Ishikawa (cell line): ENCODE measurements at regions not wholly inside any gene's neighbourhood (a gene's known extent, or its start where the extent isn't known, plus 50 kb on each side); places are given as distances from the start of the nearest gene placed in this dataset.

ENCODE experiments used
- CEBPB ChIP-seq: IDR thresholded peaks from 2 replicates; pipeline ENCODE4 v1.6.1; 2012
- CREB1 ChIP-seq: IDR thresholded peaks from 2 replicates; pipeline ENCODE4 v1.6.1; 2012; ENCODE audit warnings: low read depth
- EGR1 ChIP-seq: IDR thresholded peaks from 2 replicates; pipeline ENCODE4 v1.6.1; 2012
- EP300 ChIP-seq: IDR thresholded peaks from 2 replicates; pipeline ENCODE4 v1.6.1; 2012; ENCODE audit warnings: borderline replicate concordance
- FOXM1 ChIP-seq: IDR thresholded peaks from 2 replicates; pipeline ENCODE4 v1.6.1; 2012; ENCODE audit warnings: low read depth, borderline replicate concordance
- NFIC ChIP-seq: IDR thresholded peaks from 2 replicates; pipeline ENCODE4 v1.6.1; 2012
- RAD21 ChIP-seq: IDR thresholded peaks from 2 replicates; pipeline ENCODE4 v1.6.1; 2012; ENCODE audit warnings: low read depth
- TAF1 ChIP-seq: IDR thresholded peaks from 2 replicates; pipeline ENCODE4 v1.6.1; 2012; ENCODE audit warnings: low read depth, mild to moderate bottlenecking
- TCF12 ChIP-seq: IDR thresholded peaks from 2 replicates; pipeline ENCODE4 v1.6.1; 2012; ENCODE audit warnings: low read depth
- TEAD4 ChIP-seq: IDR thresholded peaks from 2 replicates; pipeline ENCODE4 v1.6.1; 2012
- YY1 ChIP-seq: IDR thresholded peaks from 2 replicates; pipeline ENCODE4 v1.6.1; 2012; ENCODE audit warnings: low read depth
- ZBTB7A ChIP-seq: IDR thresholded peaks from 2 replicates; pipeline ENCODE4 v1.6.1; 2012; ENCODE audit warnings: low read depth
- TF ChIP-seq, protein P1 (sequence below): IDR thresholded peaks from 2 replicates; pipeline ENCODE4 v1.6.1; 2012
- TF ChIP-seq, protein P2 (sequence below): IDR thresholded peaks from 2 replicates; pipeline ENCODE4 v1.6.1; 2012
- TF ChIP-seq, protein P3 (sequence below): IDR thresholded peaks from 2 replicates; pipeline ENCODE4 v1.6.1; 2012; ENCODE audit warnings: low read depth, mild to moderate bottlenecking

DNA sequence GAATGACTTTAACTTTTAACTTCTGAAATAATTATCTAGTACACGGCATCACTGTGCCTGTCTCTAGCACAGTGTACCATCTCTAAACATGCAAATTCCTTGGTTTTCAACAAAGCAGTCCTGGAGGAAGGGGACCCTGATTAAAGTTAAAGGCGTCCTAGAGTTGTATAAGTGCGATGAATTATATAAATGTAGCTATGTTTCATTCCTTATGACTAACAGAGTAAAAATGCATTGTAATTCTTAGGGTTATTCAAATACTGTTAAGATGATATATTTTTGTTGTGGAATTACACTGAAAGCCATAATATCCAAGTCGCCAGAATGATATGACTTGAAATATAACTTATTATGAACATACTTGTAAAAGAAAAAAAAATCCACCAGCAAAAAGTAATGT lies 544.9 kb upstream of the LINC00305 start:
- TF ChIP-seq, protein P1, sequence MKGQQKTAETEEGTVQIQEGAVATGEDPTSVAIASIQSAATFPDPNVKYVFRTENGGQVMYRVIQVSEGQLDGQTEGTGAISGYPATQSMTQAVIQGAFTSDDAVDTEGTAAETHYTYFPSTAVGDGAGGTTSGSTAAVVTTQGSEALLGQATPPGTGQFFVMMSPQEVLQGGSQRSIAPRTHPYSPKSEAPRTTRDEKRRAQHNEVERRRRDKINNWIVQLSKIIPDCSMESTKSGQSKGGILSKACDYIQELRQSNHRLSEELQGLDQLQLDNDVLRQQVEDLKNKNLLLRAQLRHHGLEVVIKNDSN = no peak
- TF ChIP-seq, protein P2, sequence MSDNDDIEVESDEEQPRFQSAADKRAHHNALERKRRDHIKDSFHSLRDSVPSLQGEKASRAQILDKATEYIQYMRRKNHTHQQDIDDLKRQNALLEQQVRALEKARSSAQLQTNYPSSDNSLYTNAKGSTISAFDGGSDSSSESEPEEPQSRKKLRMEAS = no peak
- TF ChIP-seq, protein P3, sequence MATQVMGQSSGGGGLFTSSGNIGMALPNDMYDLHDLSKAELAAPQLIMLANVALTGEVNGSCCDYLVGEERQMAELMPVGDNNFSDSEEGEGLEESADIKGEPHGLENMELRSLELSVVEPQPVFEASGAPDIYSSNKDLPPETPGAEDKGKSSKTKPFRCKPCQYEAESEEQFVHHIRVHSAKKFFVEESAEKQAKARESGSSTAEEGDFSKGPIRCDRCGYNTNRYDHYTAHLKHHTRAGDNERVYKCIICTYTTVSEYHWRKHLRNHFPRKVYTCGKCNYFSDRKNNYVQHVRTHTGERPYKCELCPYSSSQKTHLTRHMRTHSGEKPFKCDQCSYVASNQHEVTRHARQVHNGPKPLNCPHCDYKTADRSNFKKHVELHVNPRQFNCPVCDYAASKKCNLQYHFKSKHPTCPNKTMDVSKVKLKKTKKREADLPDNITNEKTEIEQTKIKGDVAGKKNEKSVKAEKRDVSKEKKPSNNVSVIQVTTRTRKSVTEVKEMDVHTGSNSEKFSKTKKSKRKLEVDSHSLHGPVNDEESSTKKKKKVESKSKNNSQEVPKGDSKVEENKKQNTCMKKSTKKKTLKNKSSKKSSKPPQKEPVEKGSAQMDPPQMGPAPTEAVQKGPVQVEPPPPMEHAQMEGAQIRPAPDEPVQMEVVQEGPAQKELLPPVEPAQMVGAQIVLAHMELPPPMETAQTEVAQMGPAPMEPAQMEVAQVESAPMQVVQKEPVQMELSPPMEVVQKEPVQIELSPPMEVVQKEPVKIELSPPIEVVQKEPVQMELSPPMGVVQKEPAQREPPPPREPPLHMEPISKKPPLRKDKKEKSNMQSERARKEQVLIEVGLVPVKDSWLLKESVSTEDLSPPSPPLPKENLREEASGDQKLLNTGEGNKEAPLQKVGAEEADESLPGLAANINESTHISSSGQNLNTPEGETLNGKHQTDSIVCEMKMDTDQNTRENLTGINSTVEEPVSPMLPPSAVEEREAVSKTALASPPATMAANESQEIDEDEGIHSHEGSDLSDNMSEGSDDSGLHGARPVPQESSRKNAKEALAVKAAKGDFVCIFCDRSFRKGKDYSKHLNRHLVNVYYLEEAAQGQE = no peak
- TF ChIP-seq FOXM1 = no peak
- TF ChIP-seq EGR1 = no peak
- no peak for TF ChIP-seq CREB1

DNA sequence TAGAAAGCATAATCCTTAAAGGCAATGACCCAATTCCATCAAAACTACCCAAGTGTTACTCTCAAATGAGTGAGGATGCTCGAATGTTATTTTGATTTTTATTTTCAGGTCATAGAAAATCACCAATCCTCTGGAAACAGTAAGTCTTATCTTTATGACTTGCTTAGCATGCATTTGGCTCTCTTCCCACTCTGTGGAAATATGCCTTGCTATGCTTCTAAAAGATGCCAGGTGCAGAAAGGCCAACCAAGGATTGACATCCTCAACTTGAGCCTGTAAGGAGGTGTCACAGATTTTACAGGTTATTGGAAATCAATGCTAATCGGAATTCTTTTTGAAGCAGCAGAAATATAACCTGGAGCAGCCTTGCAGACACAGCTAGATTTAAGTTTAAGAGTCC lies 543.9 kb upstream of the LINC00305 start:
- no peak for TF ChIP-seq RAD21
- TF ChIP-seq, protein P2 = no peak
- TF ChIP-seq YY1 = no peak
- TF ChIP-seq CEBPB = no peak
- TF ChIP-seq TCF12 = no peak
- TF ChIP-seq EP300 = no peak
- TF ChIP-seq, protein P3 = no peak
- no peak for TF ChIP-seq ZBTB7A
- no peak for TF ChIP-seq CREB1

DNA sequence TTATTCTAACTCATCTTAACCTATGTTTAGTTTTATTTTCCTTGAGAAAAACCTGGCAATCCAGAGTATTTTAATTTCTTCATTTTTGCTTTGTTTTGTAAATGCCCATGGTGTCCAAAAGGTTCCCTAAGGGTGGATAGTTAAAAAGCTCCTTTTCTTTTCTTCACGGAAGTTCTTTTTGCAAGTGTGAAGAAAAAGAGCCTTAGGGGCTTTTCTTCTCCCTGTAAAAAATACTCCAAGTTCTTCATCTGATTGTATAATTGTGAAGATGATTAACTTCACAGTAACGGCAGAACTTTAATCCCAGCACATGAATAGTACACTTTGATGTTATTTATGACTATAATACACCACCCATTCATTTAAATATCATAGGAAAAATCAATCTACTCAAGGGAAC lies 530.2 kb upstream of the LINC00305 start:
- TF ChIP-seq YY1 (no peak), TAF1 (no peak), EGR1 (no peak), FOXM1 (no peak), TCF12 (no peak), RAD21 (no peak)

DNA sequence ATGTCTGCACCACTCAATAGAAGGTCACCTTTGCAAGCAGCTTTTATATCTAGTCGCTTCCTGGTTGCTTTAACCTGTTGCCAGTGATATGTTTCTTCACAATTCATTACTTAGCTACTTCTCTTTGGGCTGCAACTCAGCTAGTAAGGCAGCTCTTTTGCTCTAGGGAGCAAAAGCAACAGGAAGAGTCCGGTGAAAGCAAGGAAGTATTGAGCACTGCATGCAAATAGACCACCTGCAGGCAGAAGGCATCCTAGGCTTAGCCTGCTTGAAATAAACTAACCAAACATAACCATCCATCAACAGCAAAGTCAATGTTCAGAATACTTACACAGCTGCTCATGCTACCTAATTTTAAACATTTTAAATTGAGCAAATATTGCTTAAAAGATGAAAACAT lies 529.2 kb upstream of the LINC00305 start:
- TF ChIP-seq EGR1 = no peak
- no peak for TF ChIP-seq TEAD4
- TF ChIP-seq, protein P1 = no peak
- TF ChIP-seq TCF12 = no peak
- TF ChIP-seq, protein P3 = no peak
- TF ChIP-seq YY1 = no peak
- TF ChIP-seq FOXM1 = no peak
- no peak for TF ChIP-seq NFIC
- TF ChIP-seq CEBPB = no peak
- no peak for TF ChIP-seq TAF1
- no peak for TF ChIP-seq RAD21
- TF ChIP-seq CREB1 = no peak
- TF ChIP-seq, protein P2 = no peak
- TF ChIP-seq EP300 = no peak
- TF ChIP-seq ZBTB7A = no peak

DNA sequence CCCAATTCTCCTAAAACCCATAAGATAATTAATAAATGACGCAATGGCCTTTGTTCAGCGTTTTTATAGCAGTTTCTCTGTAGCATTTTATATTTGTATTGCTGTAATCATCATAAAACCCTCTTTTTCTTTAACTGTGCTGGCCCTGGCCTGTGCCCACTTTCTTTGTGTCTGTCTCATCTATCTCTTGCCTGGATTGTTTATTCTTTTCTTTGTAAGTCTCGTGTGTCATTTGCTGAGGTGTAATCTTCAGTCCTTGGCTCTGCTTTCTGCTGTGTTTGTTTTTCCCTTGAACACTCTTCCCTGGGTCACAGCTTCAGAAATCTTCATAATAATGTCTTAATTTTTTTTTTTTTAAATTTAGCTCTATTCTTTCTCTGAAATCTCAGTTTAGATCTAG lies 525.8 kb upstream of the LINC00305 start:
- TF ChIP-seq RAD21 (no peak), EGR1 (no peak), TAF1 (no peak), TCF12 (no peak), CEBPB (no peak), CREB1 (no peak), NFIC (no peak), ZBTB7A (no peak), EP300 (no peak), FOXM1 (no peak), YY1 (no peak), TEAD4 (no peak)
- TF ChIP-seq, protein P1 = no peak
- TF ChIP-seq, protein P2 = no peak
- TF ChIP-seq, protein P3 = no peak
